Pancreas (tissue), 10 donors: ENCODE measurements at regions not wholly inside any gene's neighbourhood (a gene's known extent, or its start where the extent isn't known, plus 50 kb on each side); places are given as distances from the start of the nearest gene placed in this dataset.
A peak's percentile ranks its signal among the peaks of the same experiment; 100 is the strongest.

Source experiments
- ATAC-seq, 4 donors: fragments of 200-7000 bp; cut with Tn5 transposase; one replicate each; pipeline versions ENCODE4 v1.8.0 to v1.9.1; 2020; ENCODE audit warnings: mild to moderate bottlenecking in 4 of 4, moderate library complexity in 4 of 4
- DNase-seq, 6 donors: peaks; one replicate each; pipeline ENCODE4 v3.0.0-alpha.2; 2020
- FAIRE-seq: peaks from 2 replicates; lab custom pipeline; 2012; peaks lifted over from hg19 to GRCh38; lab: Jason Lieb, UNC
- H3K27ac ChIP-seq, 4 donors: fragments of 200-600 bp; sonication (generic); 1 replicate in 3 of 4; 2 replicates in 1 of 4; pipeline versions ENCODE4 v1.5.0 to v1.8.0; 2020
- H3K27me3 ChIP-seq, 4 donors: fragments of 200-600 bp; one replicate each; pipeline ENCODE4 v1.8.0; 2021
- H3K36me3 ChIP-seq, 3 donors: fragments of 200-600 bp; sonication (generic) in 1 of 3; one replicate each; pipeline versions ENCODE4 v1.5.0 to v1.8.0; 2020 to 2021
- H3K4me1 ChIP-seq, 3 donors: fragments of 200-600 bp; one replicate each; pipeline ENCODE4 v1.8.0; 2021
- H3K4me3 ChIP-seq, 4 donors: fragments of 200-600 bp; sonication (generic) in 2 of 4; one replicate each; pipeline versions ENCODE4 v1.5.0 to v1.8.0; 2020 to 2021
- H3K9me3 ChIP-seq, 4 donors: fragments of 200-600 bp; one replicate each; pipeline ENCODE4 v1.8.0; 2021
- WGBS, 2 donors: extraction: QIAGEN DNeasy Blood & Tissue Kit; methylation state at CpG; one replicate each; pipeline ENCODE4 v1.1.7; 2013; 5-methylcytosine and 5-hydroxymethylcytosine counted together
- intact Hi-C, 3 donors: fragments of 100-400 bp; cut with DNase I; formaldehyde crosslinking; loops; one replicate each; pipeline versions ENCODE4 v1.11.1 to v1.14.2; 2022
- TF ChIP-seq, protein P1 (sequence below), 4 donors: fragments of 200-600 bp; sonication (generic) in 3 of 4; IDR thresholded peaks; one replicate each; pipeline versions ENCODE4 v1.5.0 to v1.8.0; 2021; ENCODE audit warnings: antibody characterized with exemption in 4 of 4
- donor health status: healthy with polysubstance abuse.
- donor health status: DM: no; HTN: no; CAD: no; lungs with moderate emphysema.
- donor health status: DM: no; HTN: no; CAD: no.
- donor health status: control.
- donor health status: control.
- donor health status: Bipolar disorder and iron deficiency.
- donor health status: DM: yes; HTN: yes; CAD: no.
- donor health status: DM: no; HTN: no; CAD: no.
- donor health status: DM: no; HTN: no; CAD: no.
- donor health status: DM: yes; HTN: yes; CAD: no.

DNA sequence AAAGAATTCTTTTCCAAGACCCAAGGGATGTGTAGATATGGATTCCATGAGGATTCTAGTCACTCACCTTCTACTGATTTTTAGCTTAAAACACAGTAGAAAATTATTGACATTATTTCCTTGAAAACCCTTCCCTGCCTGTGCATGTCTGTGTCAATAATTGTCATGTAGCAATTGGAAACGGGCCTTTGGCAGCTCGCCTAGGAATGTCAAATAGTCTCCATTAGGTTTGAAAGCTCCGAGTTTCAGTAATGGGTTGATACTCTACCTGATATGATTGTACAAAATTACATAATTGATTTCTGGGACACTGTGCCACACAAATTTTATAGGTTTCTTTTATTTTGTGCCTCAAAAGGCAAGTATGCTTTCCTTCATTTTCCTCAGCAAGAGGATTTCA lies 515.2 kb upstream of the ARID1B start:
- no peak for FAIRE-seq
- no peaks in the 10 kb centered on the region for H3K36me3 ChIP-seq

DNA sequence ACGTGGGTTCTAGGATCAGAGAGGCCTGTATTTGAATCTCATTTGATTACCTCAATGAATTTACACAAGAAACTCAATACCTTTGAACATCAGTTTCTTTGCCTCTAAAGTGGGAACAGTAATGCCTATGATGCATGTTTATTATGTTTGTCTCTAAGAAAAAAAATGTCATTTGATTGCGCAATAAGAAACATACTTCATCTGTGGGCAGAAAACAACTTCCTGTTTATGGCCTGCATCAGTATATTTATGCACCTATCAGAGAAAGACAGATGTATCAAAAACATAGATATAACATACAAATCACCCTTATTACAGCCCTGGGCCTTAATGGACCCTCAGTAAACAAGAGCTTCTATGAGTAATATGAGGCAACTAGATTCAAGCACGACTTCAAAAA lies 516.4 kb upstream of the ARID1B start:
- FAIRE-seq: no peak
- Histone ChIP-seq H3K27me3 (no peaks in the 10 kb centered on the region), H3K36me3 (no peaks in the 10 kb centered on the region), H3K4me3 (no peak overlapping the region), H3K4me1 (no peaks in the 10 kb centered on the region), H3K27ac (no peak overlapping the region), H3K9me3 (no peaks in the 10 kb centered on the region)
- TF ChIP-seq, protein P1, sequence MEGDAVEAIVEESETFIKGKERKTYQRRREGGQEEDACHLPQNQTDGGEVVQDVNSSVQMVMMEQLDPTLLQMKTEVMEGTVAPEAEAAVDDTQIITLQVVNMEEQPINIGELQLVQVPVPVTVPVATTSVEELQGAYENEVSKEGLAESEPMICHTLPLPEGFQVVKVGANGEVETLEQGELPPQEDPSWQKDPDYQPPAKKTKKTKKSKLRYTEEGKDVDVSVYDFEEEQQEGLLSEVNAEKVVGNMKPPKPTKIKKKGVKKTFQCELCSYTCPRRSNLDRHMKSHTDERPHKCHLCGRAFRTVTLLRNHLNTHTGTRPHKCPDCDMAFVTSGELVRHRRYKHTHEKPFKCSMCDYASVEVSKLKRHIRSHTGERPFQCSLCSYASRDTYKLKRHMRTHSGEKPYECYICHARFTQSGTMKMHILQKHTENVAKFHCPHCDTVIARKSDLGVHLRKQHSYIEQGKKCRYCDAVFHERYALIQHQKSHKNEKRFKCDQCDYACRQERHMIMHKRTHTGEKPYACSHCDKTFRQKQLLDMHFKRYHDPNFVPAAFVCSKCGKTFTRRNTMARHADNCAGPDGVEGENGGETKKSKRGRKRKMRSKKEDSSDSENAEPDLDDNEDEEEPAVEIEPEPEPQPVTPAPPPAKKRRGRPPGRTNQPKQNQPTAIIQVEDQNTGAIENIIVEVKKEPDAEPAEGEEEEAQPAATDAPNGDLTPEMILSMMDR (IDR thresholded peaks at IDR 0.05): no peak
- DNase-seq: no peak
- ATAC-seq: no peak
- intact Hi-C loops: no loop called here
- 60 to 75% methylated on average over 3 of the region's 3 CpGs for WGBS, 2 donors

More for the DNA sequence above, 515.2 kb upstream of the ARID1B start:
- intact Hi-C loops: no loop called here
- WGBS, 2 donors: 20 to 23% methylated on average over 3 of the region's 3 CpGs
- peak in 1 of 4 donors; percentile 35 for ATAC-seq
- Histone ChIP-seq H3K27me3 (no peaks in the 10 kb centered on the region), H3K4me1 (no peaks in the 10 kb centered on the region), H3K9me3 (no peaks in the 10 kb centered on the region), H3K4me3 (no peak overlapping the region), H3K27ac (no peak overlapping the region)
- peak in 1 of 6 donors; percentile 15 for DNase-seq
- TF ChIP-seq, protein P1 (IDR thresholded peaks at IDR 0.05): no peak

DNA sequence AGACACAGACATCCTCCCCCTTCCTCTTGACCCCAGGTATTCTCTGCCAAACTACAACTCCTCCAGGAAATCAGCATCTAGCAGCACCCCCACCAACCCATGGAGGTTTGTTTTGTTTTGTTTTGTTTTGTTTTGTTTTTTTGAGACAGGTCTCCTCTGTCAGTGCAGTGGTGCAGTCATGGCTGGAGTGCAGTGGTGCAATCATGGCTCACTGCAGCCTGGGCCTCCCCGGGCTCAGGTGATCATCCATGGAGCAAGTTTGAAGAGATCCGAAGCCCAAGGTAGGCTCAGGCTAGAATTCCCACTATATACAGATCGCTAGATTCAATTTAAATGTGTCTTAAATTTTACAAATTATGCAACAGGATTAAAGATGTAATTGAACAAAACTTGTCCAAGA lies 518.2 kb upstream of the ARID1B start:
- H3K9me3 ChIP-seq: no peaks in the 10 kb centered on the region
- TF ChIP-seq, protein P1 (IDR thresholded peaks at IDR 0.05): no peak
- 67 to 74% methylated on average over 3 of the region's 3 CpGs for WGBS, 2 donors
- H3K4me3 ChIP-seq: no peak overlapping the region
- DNase-seq (no peak), FAIRE-seq (no peak), ATAC-seq (no peak)
- no peaks in the 10 kb centered on the region for H3K4me1 ChIP-seq
- no peak overlapping the region for H3K27ac ChIP-seq
- no peaks in the 10 kb centered on the region for H3K36me3 ChIP-seq
- no peaks in the 10 kb centered on the region for H3K27me3 ChIP-seq
- intact Hi-C loops: no loop called here

DNA sequence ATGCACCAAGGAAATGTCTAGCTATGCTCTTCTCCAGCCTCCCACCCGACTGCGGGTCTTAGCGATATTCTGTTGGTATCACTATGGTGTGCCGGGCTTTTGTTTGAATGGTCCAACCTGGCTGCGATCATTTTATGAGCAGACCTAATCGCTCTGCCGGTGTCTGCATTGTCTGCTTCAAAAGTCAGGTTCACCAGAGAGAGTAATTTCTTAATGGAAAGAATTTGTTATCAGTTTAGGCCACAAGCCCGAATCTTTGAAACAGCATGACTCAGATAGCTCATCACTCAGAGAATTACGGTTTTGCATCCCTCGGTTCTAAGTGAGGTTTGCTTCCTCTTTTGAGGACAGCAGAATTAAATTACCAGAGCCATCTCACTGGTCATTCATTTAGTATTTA lies 521.0 kb upstream of the ARID1B start:
- DNase-seq (no peak), ATAC-seq (no peak), FAIRE-seq (no peak)
- H3K4me3 ChIP-seq: no peak overlapping the region
- TF ChIP-seq, protein P1 (IDR thresholded peaks at IDR 0.05): no peak
- 83 to 84% methylated on average over 10 of the region's 10 CpGs for WGBS, 2 donors
- no peaks in the 10 kb centered on the region for H3K27me3 ChIP-seq
- H3K27ac ChIP-seq: no peak overlapping the region
- H3K9me3 ChIP-seq: no peaks in the 10 kb centered on the region
- intact Hi-C loops: no loop called here
- no peaks in the 10 kb centered on the region for H3K4me1 ChIP-seq
- H3K36me3 ChIP-seq: no peaks in the 10 kb centered on the region

DNA sequence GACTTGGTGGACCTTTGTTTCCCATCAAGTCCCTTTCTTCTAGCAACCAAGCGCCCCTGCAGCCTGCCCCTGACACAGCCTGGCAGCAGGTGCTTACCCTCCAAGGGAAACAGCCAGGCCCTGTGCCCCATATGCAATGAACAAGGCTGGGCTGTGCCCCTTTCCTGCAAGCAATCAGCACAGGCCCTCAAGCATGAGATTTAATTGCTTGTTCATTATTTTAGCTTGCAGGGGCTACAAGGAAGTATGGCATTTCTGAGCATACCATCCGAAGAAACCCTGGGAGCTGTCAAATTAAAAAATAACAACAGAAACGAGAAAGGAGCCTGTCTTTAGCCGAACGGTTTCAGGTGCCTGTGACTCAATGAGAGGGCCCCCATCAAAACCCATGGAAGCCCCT lies 522.9 kb upstream of the ARID1B start:
- intact Hi-C loops: no loop called here
- no peaks in the 10 kb centered on the region for H3K4me1 ChIP-seq
- H3K4me3 ChIP-seq: no peak overlapping the region
- DNase-seq (no peak), ATAC-seq (no peak), FAIRE-seq (no peak)
- H3K9me3 ChIP-seq: no peaks in the 10 kb centered on the region
- TF ChIP-seq, protein P1 (IDR thresholded peaks at IDR 0.05): no peak
- H3K27me3 ChIP-seq: no peaks in the 10 kb centered on the region
- H3K36me3 ChIP-seq: no peaks in the 10 kb centered on the region
- H3K27ac ChIP-seq: no peak overlapping the region
- WGBS, 2 donors: 79 to 88% methylated on average over 5 of the region's 5 CpGs
